IPS-NIHi7 (cell line): ENCODE measurements at regions not wholly inside any gene's neighbourhood (a gene's known extent, or its start where the extent isn't known, plus 50 kb on each side); places are given as distances from the start of the nearest gene placed in this dataset.

Source experiments
- DNase-seq: peaks from one replicate; pipeline ENCODE4 v3.0.0; 2012; ENCODE audit warnings: mixed read lengths; ENCODE audit errors: extremely low spot score

DNA sequence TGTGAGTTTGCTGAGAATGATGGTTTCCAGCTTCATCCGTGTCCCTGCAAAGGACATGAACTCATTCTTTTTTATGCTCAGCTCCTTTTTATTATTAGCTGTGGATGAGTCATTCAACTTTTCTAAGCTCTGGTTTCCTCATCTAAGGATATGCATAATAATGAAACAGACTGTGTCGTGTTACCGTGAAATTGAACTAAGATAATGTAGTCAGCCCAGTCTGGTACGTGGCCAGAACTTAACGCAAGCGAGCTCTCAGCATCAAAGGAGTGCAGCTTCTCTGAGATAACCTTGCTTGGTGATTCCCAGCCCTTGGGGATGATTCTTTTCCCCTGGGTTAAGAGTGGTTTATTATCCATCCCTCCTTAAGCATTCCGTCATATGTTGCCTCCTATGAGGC is 454.3 kb upstream of the EEF2KMT start:
- no peak for DNase-seq

DNA sequence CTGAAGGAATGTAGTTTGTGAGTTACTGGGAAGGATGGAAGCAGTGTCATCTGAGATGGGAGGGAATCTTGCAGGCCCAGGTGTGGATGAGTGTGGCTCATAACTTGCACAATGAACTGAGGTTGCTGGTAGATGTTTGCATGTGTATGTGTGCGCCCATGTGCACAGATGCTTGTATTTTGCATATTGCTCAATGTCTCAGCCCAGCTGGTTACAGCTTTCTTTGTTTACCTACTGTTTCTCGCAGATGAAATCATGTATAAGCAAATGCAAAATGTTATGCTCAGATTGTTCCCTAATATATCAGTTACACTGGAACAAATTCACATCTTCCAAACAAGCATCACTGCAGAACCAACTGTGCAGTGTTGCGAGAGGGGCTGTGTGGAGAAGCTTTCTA is 452.2 kb upstream of the EEF2KMT start:
- no peak for DNase-seq

DNA sequence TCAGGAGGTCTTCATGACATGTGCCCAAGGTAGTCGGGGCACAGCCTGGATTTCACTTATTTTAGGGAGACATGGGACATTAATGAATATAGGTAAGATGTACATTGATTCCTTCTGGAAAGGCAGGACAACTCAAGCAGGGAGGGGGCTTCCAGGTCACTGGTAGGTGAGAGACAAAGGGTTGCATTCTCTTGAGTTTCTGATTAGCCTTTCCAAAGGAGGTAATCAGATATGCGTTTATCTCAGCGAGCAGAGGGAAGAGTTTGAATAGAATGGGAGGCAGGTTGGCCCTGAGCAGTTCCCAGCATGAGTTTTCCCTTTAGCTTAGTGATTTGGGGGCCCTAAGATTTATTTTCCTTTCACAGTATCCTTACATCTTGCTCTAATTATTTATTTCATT is 443.8 kb upstream of the EEF2KMT start:
- no peak for DNase-seq

DNA sequence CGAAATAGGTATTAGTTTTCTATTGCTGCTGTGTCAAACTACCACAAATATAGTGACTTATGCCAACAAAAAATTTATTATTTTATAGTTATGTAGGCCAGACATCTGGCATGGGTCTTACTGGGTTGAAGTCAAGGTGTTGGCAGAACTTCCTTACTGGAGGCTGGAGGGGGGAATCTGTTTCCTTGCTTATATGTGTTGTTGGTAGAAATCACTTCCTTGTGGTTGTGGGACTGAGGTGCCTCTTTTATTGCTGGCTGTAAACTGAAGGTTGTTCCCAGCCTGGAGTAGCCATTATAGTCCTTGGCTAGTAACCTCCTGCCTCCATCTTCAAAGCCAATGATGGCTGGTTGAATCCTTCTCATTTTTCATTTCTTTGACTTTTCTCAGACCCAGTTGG is 439.8 kb upstream of the EEF2KMT start:
- no peak for DNase-seq

DNA sequence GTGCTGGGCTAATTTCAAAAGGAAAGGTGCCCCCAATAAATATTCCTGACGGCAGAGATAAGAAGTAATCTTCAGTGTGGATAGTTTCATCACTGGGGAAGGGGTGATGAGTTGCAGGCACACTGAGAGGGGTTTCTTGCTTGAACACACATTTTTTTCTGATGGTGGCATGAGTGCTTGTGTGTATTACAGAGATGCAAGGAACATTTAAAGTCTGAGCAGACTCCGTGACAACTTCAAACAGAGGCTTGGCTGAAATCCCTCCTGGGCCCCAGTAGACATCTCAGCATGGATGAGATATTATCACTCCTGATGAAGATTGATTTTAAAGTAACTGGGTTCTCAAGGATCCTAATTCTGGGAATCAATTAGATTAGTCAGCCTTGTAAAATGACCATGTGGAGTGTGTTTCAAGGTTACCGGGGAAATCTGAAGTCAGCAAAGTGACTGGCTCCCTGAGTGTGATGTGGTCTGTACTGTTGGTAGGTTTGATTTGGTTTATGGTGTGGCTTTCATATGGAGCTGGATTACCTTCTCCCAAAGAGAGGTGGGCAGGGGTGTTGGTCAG is 435.8 kb upstream of the EEF2KMT start:
- DNase-seq: no peak

- no peak for DNase-seq
Observed at GRCh38 chr16:5527817-5528216, 430.2 kb upstream of the EEF2KMT start.

GRCh38 chr16:5526826-5527225 is 429.2 kb upstream of the EEF2KMT start:
- DNase-seq: no peak

GRCh38 chr16:5523829-5524228 is 426.2 kb upstream of the EEF2KMT start:
- no peak for DNase-seq

DNA sequence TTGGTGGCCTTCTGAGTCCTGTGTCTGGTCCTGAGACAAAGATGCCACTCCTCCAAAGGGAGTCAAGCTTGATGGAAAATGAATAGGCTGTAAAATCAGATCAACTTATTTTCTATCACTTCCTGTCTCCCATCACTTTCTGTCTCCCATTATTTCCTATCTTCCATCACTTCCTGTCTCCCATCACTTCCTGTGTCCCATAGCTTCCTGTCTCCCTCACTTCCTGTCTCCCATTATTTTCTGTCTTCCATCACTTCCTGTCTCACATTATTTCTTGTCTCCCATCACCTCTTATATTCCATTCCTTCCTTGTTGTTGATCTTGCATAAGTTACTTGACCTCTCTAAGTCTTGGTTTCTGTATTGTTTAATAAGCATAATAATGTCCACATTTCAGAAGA is 418.5 kb upstream of the EEF2KMT start:
- DNase-seq: no peak

- no peak for DNase-seq
Observed at GRCh38 chr16:5512014-5512413, 414.4 kb upstream of the EEF2KMT start.

- no peak for DNase-seq
Observed at GRCh38 chr16:5510819-5511370, 413.3 kb upstream of the EEF2KMT start.

DNA sequence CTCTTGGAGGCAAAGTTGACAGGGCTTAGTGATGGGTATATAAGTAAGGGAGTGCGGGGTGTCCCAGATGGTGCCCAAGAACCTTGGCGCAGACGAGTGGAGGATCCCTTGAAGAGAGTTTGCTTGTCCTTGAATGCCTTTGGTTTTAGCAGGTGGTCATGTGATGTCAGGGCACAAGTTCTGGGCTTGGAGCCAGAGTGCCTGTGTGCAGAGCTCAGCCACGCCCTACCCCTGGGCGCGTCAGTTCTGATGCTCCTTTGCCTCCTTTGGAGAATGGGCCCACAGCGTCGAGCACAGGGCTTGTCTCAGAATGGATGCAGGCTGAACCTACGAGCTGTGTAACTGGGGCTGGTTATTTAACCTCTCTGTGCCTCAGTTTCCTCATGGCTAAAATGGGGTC is 412.2 kb upstream of the EEF2KMT start:
- DNase-seq: no peak

GRCh38 chr16:5509336-5509735 is 411.7 kb upstream of the EEF2KMT start:
- no peak for DNase-seq

- no peak for DNase-seq
Observed at GRCh38 chr16:5508371-5508770, 410.8 kb upstream of the EEF2KMT start.

- no peak for DNase-seq
Observed at GRCh38 chr16:5506021-5506420, 408.4 kb upstream of the EEF2KMT start.

DNA sequence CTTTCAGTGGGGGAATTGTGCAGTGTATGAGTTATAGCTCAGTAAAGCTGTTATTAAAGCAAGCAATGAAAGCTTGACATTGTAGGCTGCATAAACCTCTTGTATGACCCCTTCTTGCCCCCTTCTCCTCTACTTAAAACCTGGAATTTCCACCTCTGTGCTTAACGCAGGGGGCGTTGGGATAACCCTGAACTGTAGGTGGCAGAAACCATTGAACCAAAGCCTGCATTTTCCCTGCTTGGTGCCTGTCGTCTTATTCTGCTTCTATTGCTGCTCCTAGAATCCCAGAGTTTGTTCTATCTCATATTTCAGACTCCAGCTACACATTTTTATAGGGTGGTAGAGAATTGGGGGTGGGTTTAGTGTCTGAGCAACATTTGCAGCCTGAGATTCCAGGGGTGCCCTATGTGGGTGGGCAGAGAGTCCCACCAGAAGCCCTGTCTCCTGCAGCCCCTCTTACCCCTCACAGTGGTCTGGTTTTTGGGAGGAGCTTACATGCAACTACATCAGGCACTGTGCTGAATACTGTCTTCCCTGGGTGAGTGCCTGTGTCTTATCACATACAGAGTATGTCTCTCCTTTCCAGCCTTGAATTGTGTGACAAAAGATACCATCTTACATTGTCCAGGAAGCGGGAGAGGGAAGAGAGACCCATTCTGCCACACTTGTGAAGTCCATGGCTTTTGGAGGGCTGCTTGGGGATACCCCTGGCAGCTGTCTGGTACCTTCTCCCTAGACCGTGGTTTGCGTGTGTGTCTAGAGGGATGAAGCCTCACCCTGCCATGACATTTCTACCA is 407.7 kb upstream of the EEF2KMT start:
- DNase-seq: no peak

- no peak for DNase-seq
Observed at GRCh38 chr16:5504064-5504781, 406.6 kb upstream of the EEF2KMT start.

- no peak for DNase-seq
Observed at GRCh38 chr16:5502944-5503343, 405.3 kb upstream of the EEF2KMT start.

- DNase-seq: peak; percentile 25
Observed at GRCh38 chr16:5502467-5502869, 404.9 kb upstream of the EEF2KMT start.

DNA sequence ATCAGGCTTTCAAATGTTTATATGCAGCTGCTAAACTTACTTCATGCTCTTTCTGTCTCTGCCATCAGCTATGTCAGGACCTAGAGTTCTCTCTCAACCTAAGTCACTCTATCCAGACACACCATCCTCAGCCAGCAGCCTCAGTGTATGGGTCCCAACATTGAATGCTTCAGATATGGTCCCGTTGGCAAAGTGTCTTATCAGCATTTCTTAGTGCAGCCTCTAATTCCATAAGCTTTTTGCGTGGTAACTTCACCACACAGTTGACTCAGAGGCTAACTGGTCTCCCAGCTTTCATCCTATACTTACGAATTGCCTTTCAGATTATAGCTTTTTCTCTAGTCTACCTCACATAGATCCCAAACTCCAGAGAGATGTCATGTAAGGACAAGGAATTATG is 402.9 kb upstream of the EEF2KMT start:
- DNase-seq: no peak

GRCh38 chr16:5498562-5498961 is 401.0 kb upstream of the EEF2KMT start:
- no peak for DNase-seq

DNA sequence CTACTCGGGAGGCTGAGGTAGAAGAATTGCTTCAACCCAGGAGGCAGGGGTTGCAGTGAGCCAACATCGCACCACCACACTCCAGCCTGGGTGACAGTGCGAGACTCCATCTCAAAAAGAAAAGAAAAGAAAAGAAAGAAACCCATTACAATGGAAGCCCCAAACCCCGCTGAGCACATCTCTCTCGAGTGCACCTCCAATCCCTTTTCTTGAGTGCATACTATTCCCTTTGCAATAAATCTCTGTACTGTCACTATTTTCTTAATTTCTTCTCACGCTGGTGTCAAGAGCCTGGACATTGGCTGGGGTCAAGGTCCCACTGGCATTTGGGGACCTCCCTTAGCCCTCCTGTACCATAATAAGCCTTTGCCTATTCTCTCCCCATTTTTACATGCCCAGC is 398.4 kb upstream of the EEF2KMT start:
- DNase-seq: no peak

DNA sequence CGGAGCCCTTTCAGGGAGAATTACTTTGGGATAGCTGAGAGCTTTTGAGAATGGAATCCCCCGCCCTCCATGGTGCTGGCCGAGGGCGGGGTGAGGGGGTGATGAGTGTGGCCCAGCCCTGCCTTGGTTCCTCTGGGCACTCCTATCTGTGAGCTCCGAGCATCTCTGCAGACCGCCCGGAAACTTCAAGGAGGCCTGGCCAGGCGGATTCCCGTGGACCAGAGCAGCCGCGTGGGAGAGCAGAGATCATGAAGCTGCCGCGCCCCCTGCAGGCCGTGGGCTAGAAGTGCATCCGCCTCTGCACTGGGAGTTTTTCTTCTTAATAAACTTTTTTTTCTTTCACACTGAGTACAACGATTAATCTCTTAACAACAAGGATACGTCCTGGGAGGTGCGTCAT is 392.9 kb upstream of the EEF2KMT start:
- peak; percentile 76 for DNase-seq
